ENCODE measurements at regions not wholly inside any gene's neighbourhood (a gene's known extent, or its start where the extent isn't known, plus 50 kb on each side); places are given as distances from the start of the nearest gene placed in this dataset.

DNA sequence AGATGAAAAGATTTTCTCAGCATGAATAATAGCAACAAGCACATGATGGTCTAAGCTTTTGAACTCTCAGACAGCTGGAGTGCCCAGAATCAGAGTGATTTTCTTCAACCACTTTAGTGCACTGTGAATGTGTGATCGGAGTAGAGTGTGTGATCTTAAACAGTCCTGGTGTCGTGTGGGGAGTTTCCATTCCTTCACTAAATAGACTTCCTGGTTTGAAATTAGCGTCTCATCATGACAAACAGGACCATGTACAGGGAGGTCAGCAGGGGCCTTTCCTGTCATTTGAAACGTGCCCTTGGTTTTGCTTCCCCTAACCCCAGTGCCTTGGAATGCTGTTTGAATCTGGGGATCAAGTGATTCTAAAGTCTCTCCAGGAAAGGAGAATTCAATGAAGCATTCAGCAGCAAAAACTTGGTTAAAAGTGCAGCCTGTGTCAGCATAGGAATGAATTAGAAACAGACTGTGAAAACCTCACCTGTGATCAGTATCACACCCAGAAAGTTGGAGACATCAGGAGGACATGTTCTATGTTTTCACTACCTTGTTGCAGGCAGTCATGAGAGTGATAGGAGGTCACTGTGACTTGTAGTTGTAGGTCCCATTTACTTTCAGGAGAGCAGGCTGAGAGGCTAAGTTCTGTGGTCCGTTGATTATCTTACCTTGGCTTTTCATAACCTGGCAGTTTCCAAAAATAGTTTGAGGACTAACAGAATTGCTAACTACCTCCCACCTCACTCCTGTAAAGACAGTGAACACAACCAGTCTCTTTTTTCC lies 400.3 kb downstream of the MTX2 start:
- DNase-seq (ENCODE audit: low read depth in 4 of 4, low spot score in 1 of 4) = no peak

DNA sequence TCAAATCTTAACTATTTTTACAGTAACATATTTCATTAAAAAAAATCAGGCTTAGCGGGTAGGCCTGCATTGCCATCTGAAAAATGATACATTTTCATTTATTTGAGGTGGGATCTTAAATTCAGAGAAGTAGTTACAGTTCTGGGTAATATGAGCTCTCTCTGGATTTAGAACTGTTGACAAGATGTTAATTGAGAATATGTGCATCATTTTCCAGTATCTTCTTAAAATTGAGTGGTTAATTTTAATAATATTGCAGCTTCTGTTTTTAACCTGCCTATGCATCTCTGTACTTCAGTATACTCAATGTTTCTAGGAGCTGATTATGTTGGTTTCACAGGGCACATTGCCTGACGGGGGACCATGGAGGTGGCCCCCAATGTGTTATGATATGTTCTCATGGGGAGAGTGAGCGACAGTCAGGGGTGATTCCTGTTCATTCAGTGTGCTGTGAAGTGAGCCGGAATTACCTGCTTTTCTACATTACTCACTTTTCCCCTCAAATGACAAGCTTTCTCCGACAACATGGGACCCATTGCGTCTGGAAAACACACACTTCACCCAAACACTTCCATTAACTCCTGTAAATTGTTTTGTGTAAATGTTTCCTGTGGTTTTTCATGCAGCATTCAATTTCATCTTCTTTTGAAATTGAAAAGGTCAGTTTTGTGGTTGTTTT lies 406.2 kb downstream of the MTX2 start:
- DNase-seq (ENCODE audit: low read depth in 4 of 4, low spot score in 1 of 4) = no peak

DNA sequence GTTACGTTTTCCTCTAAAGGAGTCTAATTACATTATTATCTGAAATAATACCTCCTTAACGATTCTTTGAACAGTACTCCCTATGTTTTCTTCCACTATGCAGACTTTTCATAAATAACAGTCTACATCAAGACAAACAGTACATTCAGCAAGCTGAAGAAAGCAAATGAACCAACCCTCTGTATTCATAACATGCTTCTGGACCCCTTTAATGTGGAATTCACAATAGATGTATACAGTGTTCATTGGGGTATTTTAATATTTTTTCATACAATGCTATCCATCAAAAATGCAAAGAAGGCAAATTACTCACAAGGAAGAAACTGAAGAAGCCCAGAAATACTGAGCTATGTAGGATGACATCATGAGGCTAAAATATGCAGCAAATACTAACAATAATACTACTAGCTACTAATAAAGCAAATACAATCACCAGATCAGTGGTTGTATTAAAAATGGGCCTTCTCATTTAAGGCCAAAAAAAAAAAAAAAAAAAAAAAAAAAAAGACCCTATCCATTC lies 408.6 kb downstream of the MTX2 start:
- DNase-seq (ENCODE audit: low read depth in 4 of 4, low spot score in 1 of 4) = no peak

DNA sequence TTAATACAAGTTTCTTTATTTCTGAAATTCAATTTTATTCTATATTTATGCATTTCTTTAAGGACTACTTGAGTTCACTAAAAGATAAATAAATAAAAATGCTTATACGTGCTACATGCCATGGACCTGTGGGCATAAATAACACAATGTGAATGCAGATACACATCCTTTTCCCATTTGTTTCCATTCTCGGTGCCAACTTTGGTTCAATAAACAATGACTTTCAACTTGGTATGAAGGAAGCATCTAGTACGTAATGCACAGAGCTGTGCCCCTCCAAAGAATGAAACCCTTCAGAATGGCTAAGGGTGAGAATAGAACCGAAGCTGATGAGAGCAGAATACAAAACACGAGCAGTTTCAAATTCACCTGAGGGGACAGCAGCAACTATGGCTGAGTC lies 409.3 kb downstream of the MTX2 start:
- DNase-seq (ENCODE audit: low read depth in 4 of 4, low spot score in 1 of 4) = no peak

DNA sequence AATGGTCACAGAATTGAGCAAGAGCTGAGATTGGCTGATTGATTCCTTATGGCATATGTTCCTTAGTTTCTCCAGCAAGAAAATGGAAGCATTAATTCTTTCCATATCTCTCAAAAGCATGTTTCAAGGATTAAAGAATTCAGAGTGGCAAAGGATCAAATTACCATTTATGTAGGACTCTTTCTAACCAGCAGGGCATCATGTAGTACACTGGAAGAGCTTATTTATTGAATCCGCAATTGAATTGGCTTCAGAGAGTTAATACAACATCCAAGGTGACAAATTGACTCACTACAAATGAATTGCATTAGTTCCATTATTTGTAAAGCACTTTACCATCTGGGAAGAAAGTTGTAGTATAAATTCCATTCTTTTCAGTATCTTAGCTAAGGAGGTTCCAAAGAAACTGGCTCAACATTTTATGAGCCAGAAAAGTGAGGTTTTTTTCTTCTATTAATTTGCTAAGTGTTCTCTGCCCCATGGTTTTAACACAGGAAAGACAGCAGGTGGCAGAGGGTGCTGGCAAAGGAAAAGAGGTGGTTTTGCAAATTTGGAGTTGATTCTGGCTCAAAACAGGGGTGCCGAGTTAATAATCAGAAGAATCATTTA lies 409.9 kb downstream of the MTX2 start:
- DNase-seq (ENCODE audit: low read depth in 4 of 4, low spot score in 1 of 4) = no peak

DNA sequence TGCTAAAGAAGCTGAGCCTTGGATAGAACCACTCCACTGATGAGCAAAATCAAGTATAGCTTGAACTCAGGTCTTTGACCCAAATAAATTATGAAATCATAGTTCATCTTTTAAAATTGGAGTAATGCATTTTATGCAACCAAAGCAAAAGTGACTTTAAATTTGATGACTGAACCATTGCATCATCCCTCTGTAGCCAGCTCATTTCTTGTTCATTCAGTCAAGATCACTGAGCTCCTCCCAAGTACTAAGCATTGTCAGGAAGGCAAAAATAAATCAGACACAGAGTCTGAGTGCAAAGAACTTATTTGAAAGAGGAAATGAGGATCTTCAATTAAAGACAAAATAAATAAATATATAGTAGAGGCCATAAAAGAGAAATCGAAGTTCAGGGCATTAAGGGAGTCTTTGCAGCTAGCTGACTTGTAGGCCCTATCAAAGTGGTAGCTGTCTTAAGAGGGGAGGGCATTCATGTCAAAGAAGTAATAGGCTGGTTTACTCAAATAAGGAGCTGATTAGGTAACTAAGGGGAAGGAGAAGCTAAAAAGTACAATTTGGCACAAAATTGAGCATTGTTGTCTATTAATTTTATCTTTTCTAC lies 411.8 kb downstream of the MTX2 start:
- DNase-seq (ENCODE audit: low read depth in 4 of 4, low spot score in 1 of 4) = no peak

DNA sequence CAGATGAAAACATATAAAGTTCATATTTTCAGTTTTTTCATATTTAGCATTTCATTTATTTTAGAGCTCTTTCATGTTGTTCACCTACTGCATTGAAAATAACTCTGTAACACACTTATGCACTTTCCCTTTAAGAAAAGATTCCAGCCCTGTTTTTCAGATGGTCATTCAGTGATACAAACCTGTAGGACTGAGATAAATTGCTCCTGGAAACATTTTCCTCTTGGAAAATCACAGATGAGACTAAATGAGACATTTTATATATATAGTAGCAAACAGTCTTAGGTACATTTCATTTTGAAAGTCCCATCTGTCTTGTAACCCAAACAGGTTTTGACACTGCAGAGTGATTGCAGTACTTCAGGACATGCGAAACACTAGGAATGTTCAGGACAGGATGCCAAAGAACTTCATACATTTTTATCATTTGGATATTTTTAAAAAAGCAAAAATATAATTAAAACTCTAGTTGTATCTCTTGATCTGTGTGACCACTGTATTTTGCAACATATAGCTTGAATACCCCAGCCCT lies 412.4 kb downstream of the MTX2 start:
- no peak for DNase-seq (ENCODE audit: low read depth in 4 of 4, low spot score in 1 of 4)

DNA sequence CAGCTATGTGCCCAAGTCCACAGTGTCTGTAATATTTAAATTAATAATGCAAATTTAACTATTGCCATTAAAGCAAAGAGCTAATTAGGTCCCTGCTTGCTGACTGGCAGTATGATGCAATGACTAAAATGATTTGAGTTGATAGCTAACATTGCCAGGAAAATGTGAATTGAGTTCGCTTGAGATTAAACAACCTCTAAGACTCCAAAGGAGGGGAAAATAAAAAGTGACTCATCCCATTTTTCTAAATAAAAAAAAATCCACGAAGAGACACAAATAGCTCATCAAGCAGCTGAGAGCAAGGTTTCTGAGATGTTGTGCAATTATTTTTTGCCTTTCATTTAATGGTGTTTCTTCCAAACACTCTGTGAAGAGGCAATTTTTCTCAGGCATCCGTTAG lies 413.0 kb downstream of the MTX2 start:
- no peak for DNase-seq (ENCODE audit: low read depth in 4 of 4, low spot score in 1 of 4)

DNA sequence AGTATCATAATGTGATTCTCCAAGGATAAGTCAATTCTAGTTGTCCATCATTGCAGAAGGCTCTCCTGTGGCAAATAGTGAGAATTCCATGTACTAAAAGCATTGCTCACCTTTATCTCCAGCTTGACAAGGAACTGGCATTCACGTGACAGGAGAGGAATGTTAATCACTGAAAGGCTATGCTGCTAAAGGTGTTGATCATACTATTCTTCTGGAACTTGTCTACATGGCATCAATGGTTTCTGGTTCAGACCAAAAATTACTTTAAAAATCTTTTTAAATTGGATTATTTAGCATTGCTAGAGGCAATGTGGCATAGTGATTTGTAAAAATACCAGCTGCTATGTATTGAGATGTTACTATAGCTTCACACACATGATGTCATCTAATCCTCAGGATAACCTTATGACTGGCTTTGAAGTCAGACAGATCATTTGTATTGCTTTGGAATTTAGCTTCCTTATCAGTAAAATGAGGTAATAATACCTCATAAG lies 414.4 kb downstream of the MTX2 start:
- DNase-seq (ENCODE audit: low read depth in 4 of 4, low spot score in 1 of 4) = no peak

DNA sequence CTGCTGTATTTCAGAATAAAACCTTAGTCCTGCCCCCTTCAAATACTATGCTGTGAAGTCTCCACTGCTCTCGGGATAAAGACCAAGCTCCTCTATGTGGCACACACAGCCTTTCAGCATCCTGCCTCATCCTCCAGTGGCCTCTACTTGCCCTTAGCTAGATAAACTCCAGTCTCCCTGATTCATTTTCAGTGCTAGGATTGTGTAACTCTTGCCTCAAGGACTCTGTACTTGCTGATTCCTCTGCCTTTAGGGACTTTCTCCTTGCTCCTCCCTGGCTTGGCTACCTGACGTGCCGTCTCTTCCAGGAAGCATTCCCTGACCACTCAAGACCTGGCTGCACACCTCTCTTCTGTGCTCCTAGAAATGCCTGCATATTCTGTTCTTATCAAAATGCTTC lies 416.7 kb downstream of the MTX2 start:
- DNase-seq (ENCODE audit: low read depth in 4 of 4, low spot score in 1 of 4) = no peak

DNA sequence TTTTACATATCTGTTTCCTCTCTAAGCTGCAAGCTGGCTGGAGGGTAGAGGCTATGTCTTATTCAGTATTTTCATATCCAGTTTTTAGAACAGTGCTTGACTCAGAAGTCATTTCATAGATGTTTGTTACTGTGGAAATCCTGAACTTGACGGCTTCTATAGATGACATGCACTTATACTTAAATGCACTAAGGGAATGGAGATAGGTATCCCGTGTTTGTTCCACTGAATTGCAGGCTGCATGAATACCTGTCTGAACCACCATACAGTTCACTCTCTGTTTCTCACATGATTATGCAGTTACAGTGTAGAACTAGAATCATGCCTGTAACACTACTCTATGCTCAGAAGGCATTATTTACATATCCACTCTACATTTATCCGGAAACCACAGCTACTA lies 417.1 kb downstream of the MTX2 start:
- no peak for DNase-seq (ENCODE audit: low read depth in 4 of 4, low spot score in 1 of 4)

DNA sequence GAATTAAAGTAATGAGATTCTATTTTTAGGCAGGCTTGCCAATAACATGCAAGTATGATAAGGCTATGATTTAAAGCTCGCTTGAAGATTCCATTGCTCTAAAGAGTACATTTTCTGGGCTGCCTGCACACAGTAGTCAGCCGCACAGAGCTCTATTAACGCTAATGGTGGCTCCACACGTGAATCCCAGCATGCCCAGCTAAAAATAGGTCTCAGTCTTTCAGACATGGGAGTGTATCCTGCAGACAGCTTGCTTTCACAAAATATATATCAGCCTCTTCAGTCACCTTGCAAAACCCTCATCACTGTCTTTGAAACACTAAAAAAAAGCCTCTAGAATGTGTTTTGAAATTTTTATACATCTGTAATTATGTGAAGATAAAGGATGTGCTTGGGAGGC lies 418.1 kb downstream of the MTX2 start:
- DNase-seq (ENCODE audit: low read depth in 4 of 4, low spot score in 1 of 4) = no peak

DNA sequence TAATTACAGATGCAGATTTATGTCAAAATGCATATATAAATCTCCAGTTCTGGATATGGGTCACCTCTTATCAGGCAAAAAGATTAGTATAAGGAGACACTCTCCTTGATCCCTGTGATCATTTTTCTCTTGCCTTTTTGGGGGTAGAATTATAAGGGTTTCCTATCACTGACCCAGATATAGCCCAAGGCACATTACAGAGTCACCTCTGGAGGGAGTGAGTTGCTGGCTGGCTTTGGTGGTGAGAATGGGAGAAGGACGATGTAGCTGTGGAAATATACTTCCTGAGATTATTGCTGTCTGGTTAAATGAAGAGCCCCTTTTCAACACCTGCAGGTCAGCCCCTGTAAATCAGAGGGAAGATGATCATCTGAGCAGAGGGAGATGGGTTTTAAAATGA lies 418.7 kb downstream of the MTX2 start:
- no peak for DNase-seq (ENCODE audit: low read depth in 4 of 4, low spot score in 1 of 4)

DNA sequence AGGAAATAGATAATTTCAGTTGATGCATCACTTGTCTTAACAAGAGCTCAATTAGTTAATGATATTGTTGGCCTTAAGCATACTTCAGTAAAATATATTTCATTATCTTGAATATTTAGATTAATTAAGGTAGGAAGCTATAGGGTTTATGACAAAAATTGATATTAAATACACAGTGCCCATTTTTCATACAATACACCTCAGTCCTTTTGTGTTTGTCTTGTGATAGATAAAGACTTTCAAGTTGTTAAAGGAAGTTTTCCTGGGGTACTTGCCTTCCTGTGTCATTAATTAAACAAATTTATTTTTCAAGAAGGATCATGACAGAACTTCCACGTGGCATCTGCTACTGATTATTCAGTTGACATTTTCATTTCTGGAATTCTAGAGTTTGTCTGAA lies 420.5 kb downstream of the MTX2 start:
- no peak for DNase-seq (ENCODE audit: low read depth in 4 of 4, low spot score in 1 of 4)

DNA sequence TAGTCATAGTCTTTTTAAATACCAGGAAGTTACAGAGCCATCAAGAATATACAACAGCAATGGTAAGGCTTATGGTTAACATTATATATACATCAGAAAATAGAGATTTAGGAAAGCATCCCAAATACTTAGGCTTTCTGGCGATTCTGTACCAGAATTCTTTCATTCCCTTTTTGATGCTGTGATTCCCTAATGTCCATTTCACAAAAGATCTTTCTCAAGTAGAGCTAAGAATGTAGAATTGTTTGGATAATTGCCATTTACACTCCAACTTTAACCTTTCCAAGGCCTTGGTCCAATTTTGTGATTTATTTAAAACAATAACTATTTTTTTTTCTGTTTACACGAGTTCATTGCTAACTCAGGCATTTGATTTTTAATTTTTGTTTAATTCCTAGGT lies 422.2 kb downstream of the MTX2 start:
- no peak for DNase-seq (ENCODE audit: low read depth in 4 of 4, low spot score in 1 of 4)

DNA sequence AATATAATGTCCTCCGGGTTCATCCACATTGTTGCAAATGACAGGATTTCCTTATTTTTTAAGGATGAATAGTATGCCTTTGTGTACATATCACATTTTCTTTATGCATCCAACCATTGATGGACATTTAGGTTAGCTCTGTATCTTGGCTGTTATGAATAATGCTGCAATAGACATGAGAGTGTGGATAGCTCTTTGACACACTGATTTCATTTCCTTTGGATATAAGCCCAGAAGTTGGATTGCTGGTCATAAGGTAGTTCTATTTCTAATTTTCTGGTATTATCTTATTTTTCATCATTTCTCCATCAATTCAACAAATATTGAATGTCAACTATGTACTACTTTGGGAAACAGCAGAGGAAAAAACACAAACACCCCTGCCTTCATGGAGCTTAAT lies 423.3 kb downstream of the MTX2 start:
- no peak for DNase-seq (ENCODE audit: low read depth in 4 of 4, low spot score in 1 of 4)

DNA sequence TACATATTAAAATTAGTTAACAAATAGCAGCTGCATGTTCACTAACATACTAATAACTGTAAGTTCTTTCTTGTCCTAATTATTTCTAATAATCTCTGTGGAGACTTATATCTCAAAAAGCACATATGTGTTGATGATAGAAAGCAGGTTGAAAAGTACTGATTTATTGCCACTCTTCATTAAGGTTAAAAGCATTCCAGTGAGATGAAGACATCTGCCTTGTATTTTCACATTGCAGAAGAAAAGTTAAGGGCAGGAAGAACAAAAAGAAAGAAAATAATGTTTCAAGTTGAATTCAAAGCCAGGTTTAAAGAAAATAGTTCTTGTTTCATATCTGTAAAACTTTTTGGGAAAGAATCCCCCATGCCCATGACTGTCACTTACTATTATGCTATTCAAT lies 429.9 kb downstream of the MTX2 start:
- no peak for DNase-seq (ENCODE audit: low read depth in 4 of 4, low spot score in 1 of 4)

DNA sequence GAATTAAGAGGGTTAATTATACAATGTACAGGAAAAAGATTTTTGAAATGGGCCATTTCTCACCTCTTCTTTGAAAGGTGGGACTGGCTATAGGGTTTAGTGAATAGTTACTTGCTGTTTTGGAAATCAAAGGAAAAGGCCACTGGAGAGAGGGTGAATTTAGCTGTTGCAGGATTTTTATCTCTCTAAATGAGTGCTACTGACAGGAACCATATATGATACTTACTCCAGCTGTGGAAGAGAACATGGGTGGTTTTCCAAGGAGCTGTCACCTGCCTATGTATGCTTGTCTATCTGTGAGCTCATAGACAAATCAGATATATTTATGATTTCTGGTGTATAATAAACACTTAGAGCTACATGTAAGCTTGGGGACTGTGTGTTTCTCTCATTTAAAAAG lies 430.4 kb downstream of the MTX2 start:
- DNase-seq (ENCODE audit: low read depth in 4 of 4, low spot score in 1 of 4) = no peak

DNA sequence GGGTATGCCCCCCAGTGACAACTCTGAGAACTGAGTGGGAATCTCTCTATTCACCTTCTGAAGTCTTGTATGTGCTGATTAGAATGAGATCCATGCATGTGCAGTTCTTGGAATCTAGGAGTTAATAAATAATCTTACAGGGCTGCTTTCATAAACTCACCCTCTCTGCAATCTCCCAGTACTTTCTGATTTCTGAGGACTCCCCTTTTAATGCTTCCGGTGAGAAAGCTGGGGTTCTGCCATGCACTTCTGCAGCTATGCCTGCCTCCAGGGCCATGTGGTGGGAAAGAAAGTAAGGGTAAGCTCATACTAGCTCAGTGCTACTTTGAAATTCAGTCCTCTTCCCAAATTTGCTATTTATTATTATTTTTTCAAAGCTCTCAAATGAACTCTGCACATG lies 432.9 kb downstream of the MTX2 start:
- DNase-seq (ENCODE audit: low read depth in 4 of 4, low spot score in 1 of 4) = no peak

DNA sequence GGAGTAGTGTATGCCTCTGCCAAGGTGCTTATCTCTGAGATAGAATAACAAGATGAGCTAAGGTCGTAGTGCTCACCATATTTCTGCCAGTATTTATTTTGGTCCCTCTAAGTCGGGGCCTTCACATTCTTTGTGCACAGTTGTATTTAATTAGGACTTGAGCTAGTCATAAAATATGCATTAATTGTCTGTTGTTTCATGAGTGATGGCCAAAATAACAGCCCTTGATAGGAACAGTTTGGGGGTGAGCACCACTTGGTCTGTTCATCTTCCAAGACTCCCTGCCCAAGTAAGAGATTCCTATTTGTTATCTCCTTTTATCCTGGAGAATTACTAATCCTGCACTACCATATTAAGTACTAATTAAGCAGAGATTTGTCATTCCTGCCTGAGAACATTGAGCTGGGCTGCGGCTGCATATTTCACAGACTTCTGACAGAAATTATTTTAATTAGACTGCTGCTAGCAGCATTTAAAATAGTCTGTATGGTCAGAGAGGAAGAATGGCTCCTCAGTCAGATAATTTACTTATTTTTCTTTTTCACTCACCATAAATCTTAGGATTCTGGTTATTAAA lies 435.1 kb downstream of the MTX2 start:
- DNase-seq (ENCODE audit: low read depth in 4 of 4, low spot score in 1 of 4) = no peak

Data from stimulated activated CD4-positive, alpha-beta T cell treated with anti-CD3 and anti-CD28 coated beads, Interleukin-1b, Interleukin-23, amount 100 ng/mL, for 24 hours (primary cell).